Mesothelial cell of epicardium (in vitro differentiated cells): ENCODE measurements at regions not wholly inside any gene's neighbourhood (a gene's known extent, or its start where the extent isn't known, plus 50 kb on each side); places are given as distances from the start of the nearest gene placed in this dataset.

ENCODE experiments used
- DNase-seq, 2 experiments: peaks; one replicate each; pipeline ENCODE4 v3.0.0; 2021; ENCODE audit warnings: low spot score in 2 of 2; ENCODE audit not compliant: unreplicated experiment in 2 of 2
- H3K27ac Mint-ChIP-seq: 2 replicates; pipeline ENCODE4 v1.8.0; 2021; ENCODE audit warnings: mixed read lengths
- H3K27me3 Mint-ChIP-seq: 2 replicates; pipeline ENCODE4 v1.8.0; 2021; ENCODE audit warnings: low read depth, mixed read lengths
- H3K36me3 Mint-ChIP-seq: 2 replicates; pipeline ENCODE4 v1.8.0; 2021; ENCODE audit warnings: mixed read lengths
- H3K4me1 Mint-ChIP-seq: 2 replicates; pipeline ENCODE4 v1.8.0; 2021; ENCODE audit warnings: mixed read lengths
- H3K4me3 Mint-ChIP-seq: 2 replicates; pipeline ENCODE4 v1.8.0; 2021; ENCODE audit warnings: mild to moderate bottlenecking, moderate library complexity, mixed read lengths
- H3K9me3 Mint-ChIP-seq: 2 replicates; pipeline ENCODE4 v1.8.0; 2021; ENCODE audit warnings: mixed read lengths
- TF ChIP-seq, protein P1 (sequence below): fragments of 200-600 bp; sonication (generic); IDR thresholded peaks from one replicate; pipeline ENCODE4 v1.5.0; 2021; ENCODE audit warnings: antibody characterized with exemption; ENCODE audit not compliant: unreplicated experiment

DNA sequence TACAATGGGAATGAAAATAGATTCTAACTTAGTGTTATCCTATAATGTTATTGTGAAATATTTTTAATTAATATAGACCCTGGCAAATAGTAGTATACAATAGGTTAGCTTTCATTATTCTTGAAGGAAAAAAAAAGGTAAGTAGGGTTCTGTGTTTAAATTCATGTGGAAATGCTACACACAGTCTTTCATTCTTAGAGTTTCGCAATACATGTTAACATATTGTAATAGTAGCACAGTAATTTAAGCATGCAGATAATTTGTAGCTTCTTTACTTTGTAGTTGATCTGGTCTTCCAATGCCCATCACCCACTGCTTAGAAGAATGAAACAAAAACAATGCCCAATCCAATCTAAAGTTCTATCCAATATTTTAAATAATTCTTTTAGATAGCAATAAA is 54.8 kb upstream of the MSTN start:
- Mint-ChIP-seq H3K36me3 (no peaks in the 10 kb centered on the region), H3K27me3 (peaks cover 5% of the 10 kb centered on the region), H3K27ac (no peak overlapping the region), H3K4me1 (peaks cover 16% of the 10 kb centered on the region), H3K4me3 (no peak overlapping the region), H3K9me3 (peaks cover 9% of the 10 kb centered on the region)
- DNase-seq = no peak
- TF ChIP-seq, protein P1, sequence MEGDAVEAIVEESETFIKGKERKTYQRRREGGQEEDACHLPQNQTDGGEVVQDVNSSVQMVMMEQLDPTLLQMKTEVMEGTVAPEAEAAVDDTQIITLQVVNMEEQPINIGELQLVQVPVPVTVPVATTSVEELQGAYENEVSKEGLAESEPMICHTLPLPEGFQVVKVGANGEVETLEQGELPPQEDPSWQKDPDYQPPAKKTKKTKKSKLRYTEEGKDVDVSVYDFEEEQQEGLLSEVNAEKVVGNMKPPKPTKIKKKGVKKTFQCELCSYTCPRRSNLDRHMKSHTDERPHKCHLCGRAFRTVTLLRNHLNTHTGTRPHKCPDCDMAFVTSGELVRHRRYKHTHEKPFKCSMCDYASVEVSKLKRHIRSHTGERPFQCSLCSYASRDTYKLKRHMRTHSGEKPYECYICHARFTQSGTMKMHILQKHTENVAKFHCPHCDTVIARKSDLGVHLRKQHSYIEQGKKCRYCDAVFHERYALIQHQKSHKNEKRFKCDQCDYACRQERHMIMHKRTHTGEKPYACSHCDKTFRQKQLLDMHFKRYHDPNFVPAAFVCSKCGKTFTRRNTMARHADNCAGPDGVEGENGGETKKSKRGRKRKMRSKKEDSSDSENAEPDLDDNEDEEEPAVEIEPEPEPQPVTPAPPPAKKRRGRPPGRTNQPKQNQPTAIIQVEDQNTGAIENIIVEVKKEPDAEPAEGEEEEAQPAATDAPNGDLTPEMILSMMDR = no peak

DNA sequence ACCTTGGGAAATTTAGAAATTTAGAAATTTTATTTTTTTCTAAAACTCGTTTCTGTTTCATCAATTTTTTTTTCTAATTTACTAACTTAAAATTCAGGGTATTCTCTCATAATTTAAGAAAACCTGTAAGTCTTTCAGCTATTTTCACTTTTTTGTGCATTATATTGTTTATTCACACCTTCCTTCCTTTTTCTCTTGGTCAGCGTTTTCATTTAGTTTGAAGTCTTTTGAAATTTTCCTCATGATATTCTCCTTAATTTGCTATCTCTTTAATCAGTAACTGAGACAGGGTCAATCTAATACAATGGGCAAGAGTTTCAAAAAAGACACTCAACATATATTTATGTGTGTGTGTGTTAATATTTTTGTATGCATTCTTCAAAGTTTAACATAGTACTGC is 50.5 kb upstream of the MSTN start:
- no peaks in the 10 kb centered on the region for H3K4me1 Mint-ChIP-seq
- H3K27ac Mint-ChIP-seq = no peak overlapping the region
- H3K9me3 Mint-ChIP-seq = peaks cover 9% of the 10 kb centered on the region
- H3K4me3 Mint-ChIP-seq = no peak overlapping the region
- TF ChIP-seq, protein P1 = no peak
- H3K36me3 Mint-ChIP-seq = no peaks in the 10 kb centered on the region
- no peak for DNase-seq
- peaks cover 5% of the 10 kb centered on the region for H3K27me3 Mint-ChIP-seq
